HEK293 (cell line): ENCODE measurements at regions not wholly inside any gene's neighbourhood (a gene's known extent, or its start where the extent isn't known, plus 50 kb on each side); places are given as distances from the start of the nearest gene placed in this dataset.

ENCODE experiments used
- CTCF ChIA-PET: fragments of 350-600 bp; formaldehyde crosslinking; extraction: SDS; loops from one replicate; lab custom pipeline; 2021; ENCODE audit warnings: antibody characterized with exemption; lab: Yijun Ruan, JAX
- POLR2A ChIA-PET: fragments of 300-600 bp; formaldehyde crosslinking; extraction: SDS; loops from one replicate; lab custom pipeline; 2020; ENCODE audit warnings: antibody characterized with exemption, inconsistent platforms; lab: Yijun Ruan, JAX
- H3K27ac ChIP-seq: fragments of 200-500 bp; sonication (Bioruptor generic); 2 replicates; pipeline ENCODE4 v1.5.1; 2014; ENCODE audit warnings: low read depth, low read length, control low read depth, inconsistent platforms; ENCODE audit errors: extremely low read depth
- H3K36me3 ChIP-seq, 2 experiments: fragments of 200-500 bp in 1 of 2; sonication (Bioruptor generic) in 1 of 2; 1 replicate in 1 of 2; 2 replicates in 1 of 2; pipeline ENCODE4 v1.5.1; 2014 to 2017; ENCODE audit warnings: inconsistent platforms in 2 of 2, low read length in 2 of 2; ENCODE audit not compliant: control insufficient read depth in 2 of 2, insufficient read depth in 1 of 2
- H3K4me1 ChIP-seq: fragments of 200-500 bp; sonication (Bioruptor generic); 2 replicates; pipeline ENCODE4 v1.5.1; 2014; ENCODE audit warnings: mild to moderate bottlenecking, low read length, inconsistent platforms; ENCODE audit not compliant: control insufficient read depth, insufficient read depth
- H3K4me3 ChIP-seq: 2 replicates; pipeline ENCODE4 v1.5.1; 2011; ENCODE audit warnings: low read depth, mild to moderate bottlenecking, control low read depth, low read length, moderate library complexity
- H3K9me3 ChIP-seq: fragments of 200-500 bp; sonication (Bioruptor generic); 2 replicates; pipeline ENCODE4 v1.5.1; 2014; ENCODE audit warnings: low read depth, low read length, inconsistent platforms; ENCODE audit not compliant: control insufficient read depth, insufficient read depth
- EGR2 ChIP-seq: fragments of 450-650 bp; formaldehyde crosslinking; IDR thresholded peaks from 2 replicates; pipeline ENCODE4 v1.5.1; 2016; ENCODE audit warnings: low read depth, missing biosample characterization, missing genetic modification characterization
- KLF10 ChIP-seq: fragments of 450-650 bp; IDR thresholded peaks from 2 replicates; pipeline ENCODE4 v1.5.1; 2018; ENCODE audit warnings: missing biosample characterization, mild to moderate bottlenecking, missing genetic modification characterization
- OSR2 ChIP-seq: fragments of 450-650 bp; formaldehyde crosslinking; IDR thresholded peaks from 2 replicates; pipeline ENCODE4 v1.5.1; 2016; ENCODE audit warnings: missing biosample characterization, missing genetic modification characterization
- SCRT2 ChIP-seq: fragments of 450-650 bp; formaldehyde crosslinking; IDR thresholded peaks from 2 replicates; pipeline ENCODE4 v1.5.1; 2016; ENCODE audit warnings: missing biosample characterization, missing genetic modification characterization
- SP7 ChIP-seq: fragments of 450-650 bp; formaldehyde crosslinking; IDR thresholded peaks from 2 replicates; pipeline ENCODE4 v1.5.1; 2016; ENCODE audit warnings: missing biosample characterization, missing genetic modification characterization
- TRIM28 ChIP-seq: IDR thresholded peaks from 2 replicates; pipeline ENCODE4 v1.6.1; 2011; ENCODE audit warnings: low read length, control low read depth, borderline replicate concordance
- YY2 ChIP-seq: fragments of 450-650 bp; formaldehyde crosslinking; IDR thresholded peaks from 2 replicates; pipeline ENCODE4 v1.5.1; 2016; ENCODE audit warnings: missing biosample characterization, missing genetic modification characterization
- ZBTB17 ChIP-seq: fragments of 450-650 bp; formaldehyde crosslinking; IDR thresholded peaks from 2 replicates; pipeline ENCODE4 v1.5.1; 2016; ENCODE audit warnings: missing biosample characterization, missing genetic modification characterization
- ZBTB20 ChIP-seq: fragments of 450-650 bp; formaldehyde crosslinking; IDR thresholded peaks from 2 replicates; pipeline ENCODE4 v1.5.1; 2016; ENCODE audit warnings: missing biosample characterization, missing genetic modification characterization
- ZBTB8A ChIP-seq: fragments of 450-650 bp; formaldehyde crosslinking; IDR thresholded peaks from 2 replicates; pipeline ENCODE4 v1.5.1; 2016; ENCODE audit warnings: missing biosample characterization, missing genetic modification characterization
- ZEB2 ChIP-seq: fragments of 450-650 bp; formaldehyde crosslinking; IDR thresholded peaks from 2 replicates; pipeline ENCODE4 v1.5.1; 2016; ENCODE audit warnings: missing biosample characterization, missing genetic modification characterization
- ZFHX2 ChIP-seq: fragments of 450-650 bp; formaldehyde crosslinking; conservative IDR thresholded peaks from 2 replicates; pipeline ENCODE4 v1.5.1; 2016; ENCODE audit warnings: missing biosample characterization, missing genetic modification characterization
- ZIC2 ChIP-seq: fragments of 450-650 bp; formaldehyde crosslinking; IDR thresholded peaks from 2 replicates; pipeline ENCODE4 v1.5.1; 2016; ENCODE audit warnings: missing biosample characterization, missing genetic modification characterization
- ZNF10 ChIP-seq: fragments of 450-650 bp; formaldehyde crosslinking; IDR thresholded peaks from 2 replicates; pipeline ENCODE4 v1.5.1; 2017; ENCODE audit warnings: missing biosample characterization, missing genetic modification characterization
- ZNF600 ChIP-seq: fragments of 450-650 bp; formaldehyde crosslinking; IDR thresholded peaks from 2 replicates; pipeline ENCODE4 v1.5.1; 2016; ENCODE audit warnings: missing biosample characterization, missing genetic modification characterization
- ZNF629 ChIP-seq: fragments of 450-650 bp; formaldehyde crosslinking; IDR thresholded peaks from 2 replicates; pipeline ENCODE4 v1.5.1; 2017; ENCODE audit warnings: missing biosample characterization, missing genetic modification characterization
- ZNF660 ChIP-seq: fragments of 450-650 bp; IDR thresholded peaks from 2 replicates; pipeline ENCODE4 v1.5.1; 2018; ENCODE audit warnings: missing biosample characterization, mild to moderate bottlenecking, missing genetic modification characterization
- ZNF664 ChIP-seq: fragments of 450-650 bp; formaldehyde crosslinking; IDR thresholded peaks from 2 replicates; pipeline ENCODE4 v1.5.1; 2016; ENCODE audit warnings: missing biosample characterization, missing genetic modification characterization
- ZNF843 ChIP-seq: fragments of 450-650 bp; formaldehyde crosslinking; IDR thresholded peaks from 2 replicates; pipeline ENCODE4 v1.5.1; 2016; ENCODE audit warnings: missing biosample characterization, missing genetic modification characterization
- TF ChIP-seq, protein P1 (sequence below): fragments of 450-650 bp; formaldehyde crosslinking; IDR thresholded peaks from 2 replicates; pipeline ENCODE4 v1.5.1; 2016; ENCODE audit warnings: missing biosample characterization, missing genetic modification characterization
- TF ChIP-seq, protein P2 (sequence below): fragments of 450-650 bp; formaldehyde crosslinking; IDR thresholded peaks from 2 replicates; pipeline ENCODE4 v1.5.1; 2016; ENCODE audit warnings: missing biosample characterization, missing genetic modification characterization
- TF ChIP-seq, protein P3 (sequence below): fragments of 450-650 bp; formaldehyde crosslinking; IDR thresholded peaks from 2 replicates; pipeline ENCODE4 v1.5.1; 2016; ENCODE audit warnings: missing biosample characterization, missing genetic modification characterization
- TF ChIP-seq, protein P4 (sequence below): fragments of 450-650 bp; formaldehyde crosslinking; IDR thresholded peaks from 2 replicates; pipeline ENCODE4 v1.5.1; 2016; ENCODE audit warnings: missing biosample characterization, missing genetic modification characterization
- TF ChIP-seq, protein P5 (sequence below): fragments of 450-650 bp; formaldehyde crosslinking; IDR thresholded peaks from 2 replicates; pipeline ENCODE4 v1.5.1; 2017; ENCODE audit warnings: missing biosample characterization, mild to moderate bottlenecking, missing genetic modification characterization, moderate library complexity

DNA sequence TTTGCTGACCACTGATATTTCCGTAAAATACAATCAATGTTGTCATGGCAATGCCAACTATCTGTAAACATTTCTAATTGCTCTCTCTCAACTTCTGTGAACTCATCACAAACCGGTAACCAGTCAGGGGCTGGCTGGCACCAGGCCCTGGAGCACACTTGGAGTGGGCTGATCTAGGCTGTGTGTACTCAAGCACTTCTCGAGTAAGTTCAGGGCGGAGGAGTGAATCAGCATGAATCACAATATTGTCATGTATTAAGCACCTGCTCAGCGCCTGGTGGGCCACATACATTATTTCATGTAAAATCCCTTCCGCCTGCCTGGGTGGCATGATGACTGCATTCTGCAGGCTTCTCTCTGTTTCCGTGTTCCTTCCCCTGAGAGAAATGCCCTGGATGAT is 212.4 kb downstream of the FOXD2 start:
- TF ChIP-seq ZNF10 (tag by site-specific recombination) (peak; percentile 91), EGR2 (tag by site-specific recombination) (peak; percentile 71; the same call in 1 of the 2 replicates), SCRT2 (no peak), ZNF660 (tag by site-specific recombination) (peak; percentile 68), TRIM28 (0 out of 2 replicates have a peak, but pooled peaks have one; percentile 35), YY2 (tag by site-specific recombination) (no peak), ZFHX2 (tag by site-specific recombination) (peak; percentile 74), ZIC2 (tag by site-specific recombination) (peak; percentile 30), ZNF664 (tag by site-specific recombination) (no peak), ZNF843 (tag by site-specific recombination) (no peak), OSR2 (tag by site-specific recombination) (0 out of 2 replicates have a peak, but pooled peaks have one; percentile 18), ZBTB8A (peak; percentile 58; the same call in 1 of the 2 replicates), SP7 (tag by site-specific recombination) (peak; percentile 58), ZBTB17 (tag by site-specific recombination) (no peak), ZNF600 (peak; percentile 73), KLF10 (tag by site-specific recombination) (no peak), ZNF629 (tag by site-specific recombination) (peak; percentile 70), ZEB2 (0 out of 2 replicates have a peak, but pooled peaks have one; percentile 22), ZBTB20 (tag by site-specific recombination) (peak; percentile 94)
- TF ChIP-seq, protein P1, sequence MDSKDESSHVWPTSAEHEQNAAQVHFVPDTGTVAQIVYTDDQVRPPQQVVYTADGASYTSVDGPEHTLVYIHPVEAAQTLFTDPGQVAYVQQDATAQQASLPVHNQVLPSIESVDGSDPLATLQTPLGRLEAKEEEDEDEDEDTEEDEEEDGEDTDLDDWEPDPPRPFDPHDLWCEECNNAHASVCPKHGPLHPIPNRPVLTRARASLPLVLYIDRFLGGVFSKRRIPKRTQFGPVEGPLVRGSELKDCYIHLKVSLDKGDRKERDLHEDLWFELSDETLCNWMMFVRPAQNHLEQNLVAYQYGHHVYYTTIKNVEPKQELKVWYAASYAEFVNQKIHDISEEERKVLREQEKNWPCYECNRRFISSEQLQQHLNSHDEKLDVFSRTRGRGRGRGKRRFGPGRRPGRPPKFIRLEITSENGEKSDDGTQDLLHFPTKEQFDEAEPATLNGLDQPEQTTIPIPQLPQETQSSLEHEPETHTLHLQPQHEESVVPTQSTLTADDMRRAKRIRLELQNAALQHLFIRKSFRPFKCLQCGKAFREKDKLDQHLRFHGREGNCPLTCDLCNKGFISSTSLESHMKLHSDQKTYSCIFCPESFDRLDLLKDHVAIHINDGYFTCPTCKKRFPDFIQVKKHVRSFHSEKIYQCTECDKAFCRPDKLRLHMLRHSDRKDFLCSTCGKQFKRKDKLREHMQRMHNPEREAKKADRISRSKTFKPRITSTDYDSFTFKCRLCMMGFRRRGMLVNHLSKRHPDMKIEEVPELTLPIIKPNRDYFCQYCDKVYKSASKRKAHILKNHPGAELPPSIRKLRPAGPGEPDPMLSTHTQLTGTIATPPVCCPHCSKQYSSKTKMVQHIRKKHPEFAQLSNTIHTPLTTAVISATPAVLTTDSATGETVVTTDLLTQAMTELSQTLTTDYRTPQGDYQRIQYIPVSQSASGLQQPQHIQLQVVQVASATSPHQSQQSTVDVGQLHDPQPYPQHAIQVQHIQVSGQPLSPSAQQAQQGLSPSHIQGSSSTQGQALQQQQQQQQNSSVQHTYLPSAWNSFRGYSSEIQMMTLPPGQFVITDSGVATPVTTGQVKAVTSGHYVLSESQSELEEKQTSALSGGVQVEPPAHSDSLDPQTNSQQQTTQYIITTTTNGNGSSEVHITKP (tag by site-specific recombination), result peak; percentile 42; the same call in 1 of the 2 replicates
- TF ChIP-seq, protein P2, sequence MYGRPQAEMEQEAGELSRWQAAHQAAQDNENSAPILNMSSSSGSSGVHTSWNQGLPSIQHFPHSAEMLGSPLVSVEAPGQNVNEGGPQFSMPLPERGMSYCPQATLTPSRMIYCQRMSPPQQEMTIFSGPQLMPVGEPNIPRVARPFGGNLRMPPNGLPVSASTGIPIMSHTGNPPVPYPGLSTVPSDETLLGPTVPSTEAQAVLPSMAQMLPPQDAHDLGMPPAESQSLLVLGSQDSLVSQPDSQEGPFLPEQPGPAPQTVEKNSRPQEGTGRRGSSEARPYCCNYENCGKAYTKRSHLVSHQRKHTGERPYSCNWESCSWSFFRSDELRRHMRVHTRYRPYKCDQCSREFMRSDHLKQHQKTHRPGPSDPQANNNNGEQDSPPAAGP (tag by site-specific recombination), result peak; percentile 91
- TF ChIP-seq, protein P3, sequence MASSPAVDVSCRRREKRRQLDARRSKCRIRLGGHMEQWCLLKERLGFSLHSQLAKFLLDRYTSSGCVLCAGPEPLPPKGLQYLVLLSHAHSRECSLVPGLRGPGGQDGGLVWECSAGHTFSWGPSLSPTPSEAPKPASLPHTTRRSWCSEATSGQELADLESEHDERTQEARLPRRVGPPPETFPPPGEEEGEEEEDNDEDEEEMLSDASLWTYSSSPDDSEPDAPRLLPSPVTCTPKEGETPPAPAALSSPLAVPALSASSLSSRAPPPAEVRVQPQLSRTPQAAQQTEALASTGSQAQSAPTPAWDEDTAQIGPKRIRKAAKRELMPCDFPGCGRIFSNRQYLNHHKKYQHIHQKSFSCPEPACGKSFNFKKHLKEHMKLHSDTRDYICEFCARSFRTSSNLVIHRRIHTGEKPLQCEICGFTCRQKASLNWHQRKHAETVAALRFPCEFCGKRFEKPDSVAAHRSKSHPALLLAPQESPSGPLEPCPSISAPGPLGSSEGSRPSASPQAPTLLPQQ, result peak; percentile 38; the same call in 1 of the 2 replicates
- TF ChIP-seq, protein P4, sequence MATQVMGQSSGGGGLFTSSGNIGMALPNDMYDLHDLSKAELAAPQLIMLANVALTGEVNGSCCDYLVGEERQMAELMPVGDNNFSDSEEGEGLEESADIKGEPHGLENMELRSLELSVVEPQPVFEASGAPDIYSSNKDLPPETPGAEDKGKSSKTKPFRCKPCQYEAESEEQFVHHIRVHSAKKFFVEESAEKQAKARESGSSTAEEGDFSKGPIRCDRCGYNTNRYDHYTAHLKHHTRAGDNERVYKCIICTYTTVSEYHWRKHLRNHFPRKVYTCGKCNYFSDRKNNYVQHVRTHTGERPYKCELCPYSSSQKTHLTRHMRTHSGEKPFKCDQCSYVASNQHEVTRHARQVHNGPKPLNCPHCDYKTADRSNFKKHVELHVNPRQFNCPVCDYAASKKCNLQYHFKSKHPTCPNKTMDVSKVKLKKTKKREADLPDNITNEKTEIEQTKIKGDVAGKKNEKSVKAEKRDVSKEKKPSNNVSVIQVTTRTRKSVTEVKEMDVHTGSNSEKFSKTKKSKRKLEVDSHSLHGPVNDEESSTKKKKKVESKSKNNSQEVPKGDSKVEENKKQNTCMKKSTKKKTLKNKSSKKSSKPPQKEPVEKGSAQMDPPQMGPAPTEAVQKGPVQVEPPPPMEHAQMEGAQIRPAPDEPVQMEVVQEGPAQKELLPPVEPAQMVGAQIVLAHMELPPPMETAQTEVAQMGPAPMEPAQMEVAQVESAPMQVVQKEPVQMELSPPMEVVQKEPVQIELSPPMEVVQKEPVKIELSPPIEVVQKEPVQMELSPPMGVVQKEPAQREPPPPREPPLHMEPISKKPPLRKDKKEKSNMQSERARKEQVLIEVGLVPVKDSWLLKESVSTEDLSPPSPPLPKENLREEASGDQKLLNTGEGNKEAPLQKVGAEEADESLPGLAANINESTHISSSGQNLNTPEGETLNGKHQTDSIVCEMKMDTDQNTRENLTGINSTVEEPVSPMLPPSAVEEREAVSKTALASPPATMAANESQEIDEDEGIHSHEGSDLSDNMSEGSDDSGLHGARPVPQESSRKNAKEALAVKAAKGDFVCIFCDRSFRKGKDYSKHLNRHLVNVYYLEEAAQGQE, result no peak
- TF ChIP-seq, protein P5, sequence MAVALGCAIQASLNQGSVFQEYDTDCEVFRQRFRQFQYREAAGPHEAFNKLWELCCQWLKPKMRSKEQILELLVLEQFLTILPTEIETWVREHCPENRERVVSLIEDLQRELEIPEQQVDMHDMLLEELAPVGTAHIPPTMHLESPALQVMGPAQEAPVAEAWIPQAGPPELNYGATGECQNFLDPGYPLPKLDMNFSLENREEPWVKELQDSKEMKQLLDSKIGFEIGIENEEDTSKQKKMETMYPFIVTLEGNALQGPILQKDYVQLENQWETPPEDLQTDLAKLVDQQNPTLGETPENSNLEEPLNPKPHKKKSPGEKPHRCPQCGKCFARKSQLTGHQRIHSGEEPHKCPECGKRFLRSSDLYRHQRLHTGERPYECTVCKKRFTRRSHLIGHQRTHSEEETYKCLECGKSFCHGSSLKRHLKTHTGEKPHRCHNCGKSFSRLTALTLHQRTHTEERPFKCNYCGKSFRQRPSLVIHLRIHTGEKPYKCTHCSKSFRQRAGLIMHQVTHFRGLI (tag by site-specific recombination), result peak; percentile 48; the same call in 1 of the 2 replicates
- TF ChIP-seq, all 188 proteins: peak for 17
- ChIA-PET POLR2A (no interaction called here), CTCF (no interaction called here)
- Histone ChIP-seq H3K27ac (no peak overlapping the region), H3K4me1 (peaks cover 4% of the 10 kb centered on the region), H3K9me3 (no peaks in the 10 kb centered on the region), H3K4me3 (no peak overlapping the region), H3K36me3 (no peaks in the 10 kb centered on the region)
